Testis (tissue), 2 donors: ENCODE measurements at regions not wholly inside any gene's neighbourhood (a gene's known extent, or its start where the extent isn't known, plus 50 kb on each side); places are given as distances from the start of the nearest gene placed in this dataset.

Experiments
- POLR2A ChIP-seq: fragments of 450-650 bp; IDR thresholded peaks from one replicate; pipeline ENCODE4 v1.6.1; 2017; ENCODE audit warnings: antibody characterized with exemption, mild to moderate bottlenecking, moderate library complexity
- TF ChIP-seq, protein P1 (sequence below), 3 experiments: fragments of 450-650 bp in 2 of 3; fragments of 200-600 bp in 1 of 3; sonication (generic) in 1 of 3; IDR thresholded peaks; one replicate each; pipeline ENCODE4 v1.5.1; 2016 to 2019; ENCODE audit warnings: antibody characterized with exemption in 3 of 3, mild to moderate bottlenecking in 2 of 3, moderate library complexity in 1 of 3

GRCh38 chr2:160670618-160671017, 177.0 kb upstream of the RBMS1 start:
- TF ChIP-seq, protein P1, sequence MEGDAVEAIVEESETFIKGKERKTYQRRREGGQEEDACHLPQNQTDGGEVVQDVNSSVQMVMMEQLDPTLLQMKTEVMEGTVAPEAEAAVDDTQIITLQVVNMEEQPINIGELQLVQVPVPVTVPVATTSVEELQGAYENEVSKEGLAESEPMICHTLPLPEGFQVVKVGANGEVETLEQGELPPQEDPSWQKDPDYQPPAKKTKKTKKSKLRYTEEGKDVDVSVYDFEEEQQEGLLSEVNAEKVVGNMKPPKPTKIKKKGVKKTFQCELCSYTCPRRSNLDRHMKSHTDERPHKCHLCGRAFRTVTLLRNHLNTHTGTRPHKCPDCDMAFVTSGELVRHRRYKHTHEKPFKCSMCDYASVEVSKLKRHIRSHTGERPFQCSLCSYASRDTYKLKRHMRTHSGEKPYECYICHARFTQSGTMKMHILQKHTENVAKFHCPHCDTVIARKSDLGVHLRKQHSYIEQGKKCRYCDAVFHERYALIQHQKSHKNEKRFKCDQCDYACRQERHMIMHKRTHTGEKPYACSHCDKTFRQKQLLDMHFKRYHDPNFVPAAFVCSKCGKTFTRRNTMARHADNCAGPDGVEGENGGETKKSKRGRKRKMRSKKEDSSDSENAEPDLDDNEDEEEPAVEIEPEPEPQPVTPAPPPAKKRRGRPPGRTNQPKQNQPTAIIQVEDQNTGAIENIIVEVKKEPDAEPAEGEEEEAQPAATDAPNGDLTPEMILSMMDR (IDR thresholded peaks at IDR 0.05): no peak
- TF ChIP-seq POLR2A: no peak
